Prostate gland (tissue), 2 donors: ENCODE measurements at regions not wholly inside any gene's neighbourhood (a gene's known extent, or its start where the extent isn't known, plus 50 kb on each side); places are given as distances from the start of the nearest gene placed in this dataset.

Source experiments
- CTCF ChIP-seq, 4 experiments: fragments of 200-600 bp in 2 of 4; fragments of 450-650 bp in 2 of 4; sonication (generic) in 2 of 4; IDR thresholded peaks; 1 replicate in 3 of 4; 2 replicates in 1 of 4; pipeline ENCODE4 v1.5.1; 2016 to 2019; ENCODE audit warnings: antibody characterized with exemption in 4 of 4, mild to moderate bottlenecking in 2 of 4, moderate library complexity in 2 of 4
- POLR2A ChIP-seq: fragments of 450-650 bp; IDR thresholded peaks from one replicate; pipeline ENCODE4 v1.6.1; 2016; ENCODE audit warnings: antibody characterized with exemption, mild to moderate bottlenecking
- POLR2AphosphoS5 ChIP-seq: sonication (generic); formaldehyde crosslinking; IDR thresholded peaks from one replicate; pipeline ENCODE4 v1.6.1; 2017; ENCODE audit warnings: antibody characterized with exemption

DNA sequence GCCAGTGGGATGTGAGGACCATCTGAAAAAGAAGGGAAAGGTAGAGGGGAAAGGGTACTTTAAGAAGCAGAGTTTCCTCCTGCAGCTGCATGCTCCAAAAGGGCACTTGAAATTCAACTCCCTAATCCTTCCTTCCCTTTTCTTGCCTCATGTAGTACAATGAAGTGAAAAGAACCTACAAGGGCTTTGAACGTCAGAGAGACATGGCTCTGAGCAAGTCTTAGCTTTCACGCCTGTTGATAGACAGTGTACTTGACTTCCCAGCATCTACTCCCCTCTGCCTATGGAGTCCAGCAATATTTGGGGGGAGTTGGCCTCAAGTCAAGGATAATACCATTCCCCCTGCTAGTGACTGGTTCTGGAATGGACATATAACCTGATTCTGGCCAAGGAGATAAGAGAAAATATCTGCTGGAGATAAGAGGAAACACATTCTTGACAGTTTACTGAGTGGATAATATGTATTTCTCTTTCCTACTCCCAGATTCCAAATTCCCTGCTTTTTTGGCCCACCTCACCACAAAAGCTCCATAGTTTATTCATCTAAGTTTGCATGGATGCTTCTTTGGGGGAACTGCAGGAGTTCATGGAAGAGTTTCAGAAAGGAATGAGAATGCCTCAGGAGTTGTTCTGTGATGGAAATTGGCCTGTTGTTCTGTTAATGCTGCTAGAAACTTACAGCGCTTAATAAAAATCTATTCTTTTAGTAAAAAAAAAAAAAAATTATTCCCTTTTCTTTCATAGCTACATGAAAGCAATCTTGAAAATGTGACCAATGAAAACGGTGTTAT is 193.0 kb upstream of the TPM1 start:
- TF ChIP-seq CTCF (IDR thresholded peaks at IDR 0.05) (no peak), POLR2A (no peak), POLR2AphosphoS5 (no peak)
